HUDEP-2 (cell line): ENCODE measurements at regions not wholly inside any gene's neighbourhood (a gene's known extent, or its start where the extent isn't known, plus 50 kb on each side); places are given as distances from the start of the nearest gene placed in this dataset.
"Not testable (repeated sequence)": the region's sequence is repeated elsewhere in the genome, so short reads cannot be mapped to it uniquely, and the experiment has no call there.

ENCODE experiments used
- DNase-seq, 76 experiments: peaks; one replicate each; lab custom pipeline; 2025; ENCODE audit not compliant: unreplicated experiment in 76 of 76; lab: John Stamatoyannopoulos, UW

DNA sequence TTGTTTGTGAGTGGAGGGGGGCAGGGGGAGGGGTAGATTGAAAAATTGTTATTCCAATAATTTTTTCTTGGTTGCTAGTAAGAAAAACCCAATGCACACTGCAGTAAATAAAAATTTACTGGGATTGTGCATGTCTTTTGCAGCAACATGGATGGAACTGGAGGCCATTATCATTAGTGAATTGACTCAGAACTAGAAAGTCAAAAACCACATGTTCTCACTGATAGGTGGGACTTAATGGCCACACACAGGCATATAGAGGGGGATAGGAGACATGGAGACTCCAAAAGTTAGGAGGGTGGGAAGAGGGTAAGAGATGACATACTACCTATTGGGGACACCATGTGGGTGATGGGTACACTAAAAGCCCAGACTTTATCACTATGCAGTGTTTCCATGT lies 67.2 kb downstream of the BUB3 start:
- DNase-seq: no peak

DNA sequence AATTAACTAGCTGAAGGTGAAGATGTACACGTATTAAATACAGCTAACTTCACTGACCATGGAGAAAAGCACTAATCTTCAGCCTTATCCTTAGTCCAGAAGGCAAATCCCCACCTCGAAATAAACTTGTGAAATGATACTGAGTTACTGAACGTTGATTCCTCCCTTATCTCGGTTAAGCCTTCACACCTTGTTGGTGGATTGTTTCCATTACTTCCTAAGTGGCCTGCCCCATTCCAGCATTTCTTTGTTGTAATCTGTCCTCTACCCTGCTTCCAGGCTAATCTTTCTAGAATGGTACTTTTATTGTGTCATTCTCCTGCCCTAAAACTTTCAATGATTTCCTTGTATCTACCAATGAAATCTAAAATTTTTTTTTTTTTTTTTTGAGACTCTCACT lies 68.6 kb downstream of the BUB3 start:
- no peak for DNase-seq

DNA sequence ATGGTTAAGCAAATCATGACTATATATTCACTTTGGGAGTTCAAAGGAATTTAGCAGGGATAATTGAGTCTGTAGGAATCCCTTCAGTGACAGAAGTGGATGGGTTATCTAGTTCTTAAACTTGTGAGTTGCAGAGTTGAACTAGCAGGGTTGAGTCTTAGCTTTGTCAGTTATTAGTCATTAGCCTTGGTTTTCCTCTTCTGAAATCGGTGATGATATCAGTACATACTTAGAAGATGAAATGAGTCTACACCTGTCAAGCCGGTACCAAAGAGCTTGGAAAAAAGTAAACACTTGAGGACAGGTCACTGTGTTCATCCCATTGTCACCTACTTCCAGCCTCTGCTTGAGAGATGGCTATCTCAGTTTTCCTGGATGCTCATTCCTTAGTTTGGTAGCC lies 73.5 kb downstream of the BUB3 start:
- no peak for DNase-seq

DNA sequence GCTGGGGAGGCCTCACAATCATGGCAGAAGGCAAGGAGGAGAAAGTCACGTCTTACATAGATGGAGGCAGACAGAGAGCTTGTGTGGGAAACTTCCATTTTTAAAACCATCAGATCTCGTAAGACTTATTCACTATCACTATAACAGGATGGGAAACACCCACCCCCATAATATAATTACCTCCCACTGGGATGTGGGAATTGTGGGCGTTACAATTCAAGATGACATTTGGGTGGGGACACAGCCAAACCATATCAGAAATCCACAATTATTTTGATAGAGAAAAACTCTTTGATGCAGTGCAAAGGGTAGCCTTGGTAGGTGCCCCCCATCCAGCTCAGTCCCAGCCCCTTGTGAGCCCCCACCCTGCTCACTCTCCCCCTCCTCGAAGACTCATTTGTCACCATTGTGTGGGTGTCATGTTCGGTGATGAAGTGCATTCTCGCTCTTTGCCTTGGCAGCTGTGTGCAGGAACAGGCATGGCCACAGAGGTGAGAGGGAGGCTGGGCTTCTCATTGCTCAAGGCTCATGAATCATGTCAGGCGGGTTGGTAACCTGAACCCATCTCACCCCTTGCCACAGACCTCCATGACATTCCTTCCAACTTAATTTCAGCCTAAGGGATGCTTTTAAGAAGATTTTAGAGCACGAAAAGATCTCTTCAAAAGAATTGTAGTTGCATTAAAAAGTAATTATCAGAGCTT lies 75.9 kb downstream of the BUB3 start:
- no peak for DNase-seq

DNA sequence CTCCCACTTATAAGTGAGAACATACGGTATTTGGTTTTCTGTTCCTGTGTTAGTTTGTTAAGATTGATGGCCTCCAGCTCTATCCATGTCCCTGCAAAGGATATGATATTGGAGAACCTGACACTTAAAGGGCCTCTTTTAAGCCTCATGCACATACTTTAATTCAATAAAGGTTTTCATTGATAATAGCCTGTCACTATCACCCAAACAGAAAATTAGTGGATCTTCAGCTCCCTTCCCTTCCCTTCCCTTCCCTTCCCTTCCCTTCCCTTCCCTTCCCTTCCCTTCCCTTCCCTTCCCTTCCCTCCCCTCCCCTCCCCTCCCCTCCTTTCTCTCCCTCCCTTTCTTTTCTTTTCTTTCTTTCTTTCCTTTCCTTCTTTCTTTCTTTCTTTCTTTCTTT lies 78.7 kb downstream of the BUB3 start:
- DNase-seq: not testable (repeated sequence)

DNA sequence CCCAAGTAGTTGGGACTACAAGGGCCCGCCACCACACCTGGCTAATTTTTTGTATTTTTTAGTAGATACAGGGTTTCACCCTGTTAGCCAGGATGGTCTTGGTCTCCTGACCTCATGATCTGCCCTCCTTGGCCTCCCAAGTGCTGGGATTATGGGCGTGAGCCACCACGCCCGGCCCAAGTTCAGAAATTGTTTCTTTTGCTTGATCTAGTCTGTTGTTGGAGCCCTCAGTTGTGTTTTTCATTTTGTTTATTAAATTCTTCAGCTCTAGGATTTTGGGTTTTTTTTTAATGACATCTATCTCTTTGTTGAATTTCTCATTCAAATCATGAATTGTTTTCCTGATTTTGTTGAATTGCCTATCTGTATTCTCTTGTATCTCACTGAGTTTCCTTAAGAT lies 80.8 kb downstream of the BUB3 start:
- DNase-seq: not testable (repeated sequence)

DNA sequence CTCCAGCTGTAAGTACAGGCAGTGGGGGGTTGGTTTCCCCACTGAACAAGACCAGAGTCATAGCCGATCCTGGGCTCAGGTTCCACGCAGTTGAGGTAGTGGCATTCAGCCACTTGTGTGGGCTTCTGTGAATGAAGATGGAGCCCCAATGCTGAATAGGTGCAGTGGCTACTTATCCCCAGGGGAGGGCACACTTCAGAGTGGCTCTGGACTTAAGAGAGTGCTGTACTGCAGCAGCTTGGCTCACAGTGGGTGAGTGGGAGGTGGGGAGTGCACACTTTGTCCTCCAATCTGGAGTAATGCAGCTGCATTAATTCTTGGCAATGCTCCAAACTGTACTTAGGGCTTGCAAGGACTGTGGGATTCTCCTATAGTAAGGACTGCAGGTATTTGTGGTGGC lies 81.9 kb downstream of the BUB3 start:
- DNase-seq: peak in 1 of 76 experiments; percentile 8

DNA sequence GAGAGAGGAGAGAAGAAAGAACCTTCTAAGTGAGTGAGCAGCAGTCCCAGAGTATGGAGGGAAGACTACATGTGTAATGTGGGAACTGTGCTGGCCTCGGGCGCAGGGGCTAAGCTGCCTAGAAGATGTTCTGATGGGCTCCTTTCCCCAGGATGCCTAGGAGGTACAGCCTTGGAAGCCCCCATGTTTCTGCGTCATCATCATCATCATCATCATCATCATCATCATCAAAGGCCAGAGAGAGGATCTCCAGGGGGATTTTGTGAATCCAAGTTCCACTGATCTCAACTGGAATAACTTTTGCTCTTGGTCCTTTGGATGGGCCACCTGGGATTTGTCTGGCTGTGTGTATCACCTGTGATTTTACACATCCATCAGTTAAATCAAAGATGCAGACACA lies 86.0 kb downstream of the BUB3 start:
- DNase-seq: no peak

DNA sequence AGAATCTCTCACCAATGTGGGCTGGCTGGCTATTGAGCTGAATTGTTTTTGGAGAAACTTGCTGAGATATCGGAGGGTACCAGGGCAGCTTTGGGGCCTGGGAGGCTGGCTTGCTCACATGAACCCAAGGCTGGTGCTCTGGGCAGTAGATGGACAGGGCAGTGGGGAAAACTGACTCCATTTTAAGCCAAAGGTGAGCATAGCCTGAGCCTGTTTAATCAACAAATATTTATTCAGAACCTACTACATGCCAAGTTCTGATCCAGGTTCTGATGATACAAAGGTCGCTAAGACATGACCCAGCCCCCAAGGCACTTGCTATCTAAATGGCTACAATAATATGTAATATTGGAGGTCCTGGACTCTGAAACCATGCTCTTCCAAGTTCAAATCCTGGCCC lies 86.6 kb downstream of the BUB3 start:
- no peak for DNase-seq

DNA sequence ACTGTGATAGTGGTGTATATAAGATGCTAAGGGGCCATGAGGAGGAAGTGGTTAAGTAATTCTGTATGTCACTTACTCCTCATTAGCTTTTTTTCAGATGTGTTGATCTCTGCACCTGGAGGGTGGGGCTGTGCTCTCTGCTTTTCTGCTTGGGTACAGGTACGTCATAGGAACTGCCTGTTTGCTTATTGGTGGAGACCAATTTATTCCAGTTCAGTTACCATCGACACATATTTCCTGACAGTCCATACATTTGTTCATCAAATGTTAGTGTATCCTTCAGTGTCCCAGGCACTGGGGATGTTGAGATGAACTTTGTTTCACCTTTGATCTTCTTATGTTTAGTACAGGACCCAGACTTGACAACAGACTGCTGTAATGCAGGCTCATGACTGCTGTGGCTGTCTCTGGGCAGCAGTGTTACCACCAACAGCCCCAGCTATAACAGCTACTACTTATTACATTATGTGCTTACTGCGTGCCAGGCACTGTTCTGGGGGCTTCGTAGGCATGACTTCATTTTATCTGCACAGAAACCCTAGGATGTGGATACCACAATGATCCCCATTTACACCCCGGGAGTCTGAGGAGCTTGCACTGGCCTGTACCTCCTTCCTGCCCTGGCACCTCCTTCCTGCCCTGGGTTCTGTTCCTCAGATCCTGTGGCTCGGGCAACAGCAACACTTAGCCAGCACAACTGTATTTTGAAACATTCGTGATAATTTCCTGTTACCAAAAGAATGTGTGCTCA lies 87.4 kb downstream of the BUB3 start:
- DNase-seq: no peak

DNA sequence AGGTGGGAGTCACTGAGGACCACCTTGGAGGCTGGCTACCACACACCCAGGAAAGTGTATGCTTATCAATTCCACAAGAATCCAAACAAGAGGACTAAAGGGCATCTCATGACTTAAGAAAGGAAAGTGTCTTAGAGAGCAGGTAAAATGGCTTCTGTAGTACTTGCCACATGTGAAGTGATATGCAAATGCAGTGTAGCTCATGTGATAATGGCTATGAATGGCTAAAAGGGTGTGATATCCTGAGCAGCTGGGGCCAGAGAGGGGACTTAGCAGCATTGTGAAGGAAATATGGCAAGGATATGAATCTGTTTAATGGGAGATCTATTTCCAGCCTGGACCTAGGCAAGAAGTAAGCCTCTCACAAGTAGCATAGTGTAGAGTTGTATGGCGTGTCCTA lies 90.5 kb downstream of the BUB3 start:
- no peak for DNase-seq

DNA sequence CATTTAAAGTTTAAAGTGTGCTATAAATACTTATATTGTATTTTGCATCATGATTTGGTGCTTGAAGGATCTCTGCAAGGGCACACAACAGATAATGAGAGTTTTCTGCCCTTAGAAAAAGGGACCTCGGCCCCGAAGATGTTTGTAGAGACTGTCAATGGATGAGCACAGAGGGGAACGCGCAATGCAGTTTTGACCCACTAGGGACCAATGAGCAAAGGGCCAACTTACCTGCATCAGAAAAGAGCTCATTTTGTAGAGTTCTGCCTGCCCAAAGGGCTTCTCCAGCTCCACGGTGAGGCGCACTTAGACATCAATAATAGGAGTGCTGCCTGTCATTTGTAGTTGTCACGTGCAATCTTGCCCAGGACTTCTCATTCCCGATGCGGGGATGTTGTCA lies 91.1 kb downstream of the BUB3 start:
- DNase-seq: no peak

DNA sequence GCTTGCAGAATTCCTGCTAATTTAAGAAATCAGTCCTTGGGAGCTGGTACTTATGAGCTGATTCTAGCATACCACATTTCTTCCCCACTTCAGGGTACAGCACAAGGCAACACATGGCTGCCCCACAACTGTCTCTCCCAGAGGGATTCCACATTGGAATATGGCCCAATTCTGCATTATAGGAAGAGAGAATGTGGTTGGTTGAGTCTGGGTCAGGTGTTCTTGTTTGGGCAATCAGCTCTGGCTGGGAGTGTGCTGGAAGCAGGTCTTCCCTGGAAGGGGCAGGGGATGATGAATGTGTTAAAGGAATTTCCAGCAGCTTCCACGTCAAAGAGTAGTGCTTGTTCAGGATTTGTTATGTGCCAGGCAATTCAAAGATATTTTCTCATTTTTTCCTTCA lies 95.7 kb downstream of the BUB3 start:
- no peak for DNase-seq

DNA sequence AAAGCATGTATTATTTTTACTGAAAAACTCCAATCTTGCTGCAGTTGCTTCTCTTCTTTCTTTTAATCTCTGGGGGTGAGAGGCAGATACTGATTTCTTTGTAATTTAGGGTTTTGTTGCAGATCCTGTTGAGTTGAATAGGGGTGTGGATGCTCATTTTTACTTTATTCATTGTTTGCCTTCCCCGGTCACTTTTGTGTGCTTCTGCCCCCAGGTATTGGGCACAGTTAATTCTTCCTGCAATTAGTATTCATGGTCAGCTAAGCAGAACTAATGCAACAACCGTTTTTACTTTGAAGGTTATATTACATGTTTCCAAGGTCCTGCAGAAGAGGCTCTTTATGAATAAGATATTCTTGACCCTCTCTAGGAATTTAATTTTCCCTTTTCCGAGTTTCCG lies 96.4 kb downstream of the BUB3 start:
- no peak for DNase-seq

DNA sequence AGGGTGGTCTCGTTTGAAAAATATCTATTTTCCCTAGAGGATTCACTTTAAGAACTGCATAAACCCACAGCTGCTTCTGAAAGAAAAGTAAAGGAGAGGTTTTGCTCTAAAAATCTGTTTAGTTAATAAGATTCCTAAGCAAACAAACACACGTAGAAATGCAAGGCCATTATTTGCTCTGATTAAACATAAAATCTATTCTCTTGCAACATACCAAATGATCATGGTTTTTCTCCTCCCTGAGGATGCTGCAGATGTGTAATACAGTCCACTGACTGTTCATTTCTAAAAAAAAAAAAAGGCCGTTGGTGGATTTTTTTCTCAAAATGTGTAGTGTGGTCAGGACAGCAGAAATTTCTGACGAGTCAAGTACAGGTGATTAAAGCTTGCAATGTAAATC lies 98.6 kb downstream of the BUB3 start:
- DNase-seq: no peak

DNA sequence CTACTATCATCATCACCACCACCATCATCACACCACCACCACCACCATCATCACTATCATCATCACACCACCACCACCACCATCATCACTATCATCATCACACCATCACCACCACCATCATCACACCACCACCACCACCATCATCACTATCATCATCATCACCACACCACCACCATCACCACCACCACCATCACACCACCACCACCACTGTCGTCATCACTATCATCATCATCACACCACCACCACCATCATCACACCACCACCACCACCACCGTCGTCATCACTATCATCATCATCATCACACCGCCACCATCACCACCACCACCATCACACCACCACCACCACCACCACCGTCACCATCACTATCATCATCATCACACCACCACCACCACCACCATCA lies 100.1 kb downstream of the BUB3 start:
- not testable (repeated sequence) for DNase-seq

DNA sequence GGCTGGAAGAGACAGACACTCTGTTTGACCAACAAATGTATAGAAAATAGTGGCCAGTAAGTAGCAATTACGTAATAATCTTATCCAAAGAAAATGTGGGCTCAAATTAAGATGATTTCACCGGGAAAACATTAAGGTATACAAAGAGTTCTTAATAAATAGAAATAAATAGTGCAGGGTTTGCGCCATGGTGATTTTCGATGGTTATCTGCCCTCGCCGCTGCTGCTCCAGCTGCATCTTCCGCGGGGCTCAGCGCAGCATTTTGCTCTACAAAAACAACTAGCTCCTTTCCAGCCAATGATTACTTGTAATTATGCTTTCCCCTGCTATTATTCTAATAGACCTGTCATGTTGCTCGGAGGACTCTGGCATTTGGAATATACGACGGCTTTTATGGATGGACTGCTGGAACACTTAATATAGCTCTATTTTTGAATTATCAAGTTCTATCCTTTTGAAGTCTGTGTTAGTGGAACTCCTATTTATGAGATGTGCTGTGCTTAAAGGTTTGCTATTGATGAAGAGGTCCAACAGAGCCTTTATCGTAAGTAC lies 103.8 kb downstream of the BUB3 start:
- DNase-seq: no peak

DNA sequence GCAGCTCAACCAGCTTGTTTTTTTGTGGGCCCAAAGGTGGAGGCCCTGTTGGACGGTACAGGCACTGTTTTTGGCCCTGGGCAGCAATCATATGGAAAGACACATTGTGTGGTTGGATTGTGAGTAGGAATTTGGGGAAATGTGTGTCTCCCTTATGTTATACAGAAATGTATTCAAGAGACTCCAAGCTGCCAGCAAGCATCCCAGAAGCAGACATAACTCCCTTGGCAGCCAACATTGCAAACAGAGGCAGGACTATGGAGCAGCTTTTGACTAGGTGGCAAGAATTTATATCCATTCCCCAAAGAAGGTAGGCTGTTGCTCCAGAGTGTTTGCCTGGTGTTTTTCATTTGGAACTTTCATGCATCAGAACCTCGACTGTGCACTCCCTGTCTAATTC lies 104.9 kb downstream of the BUB3 start:
- DNase-seq: no peak

DNA sequence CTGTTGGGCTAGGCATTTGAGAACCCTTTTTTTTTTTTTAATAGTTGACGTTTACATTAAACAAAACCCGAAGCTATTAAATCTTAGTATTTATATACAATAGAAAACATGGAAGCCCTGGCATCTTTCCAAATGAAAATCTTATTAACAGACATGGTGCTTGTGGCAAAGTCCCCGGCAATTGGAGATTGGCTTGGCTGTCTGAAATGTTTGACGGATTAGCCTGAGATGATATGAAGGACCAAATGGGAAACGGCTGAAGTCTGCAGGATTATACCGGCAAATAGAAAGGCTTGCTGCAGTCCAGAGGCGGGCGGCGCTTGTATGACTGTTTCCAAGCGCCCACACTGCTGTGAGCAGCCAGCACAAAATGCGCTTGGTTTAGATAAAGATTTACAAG lies 105.6 kb downstream of the BUB3 start:
- DNase-seq: no peak

DNA sequence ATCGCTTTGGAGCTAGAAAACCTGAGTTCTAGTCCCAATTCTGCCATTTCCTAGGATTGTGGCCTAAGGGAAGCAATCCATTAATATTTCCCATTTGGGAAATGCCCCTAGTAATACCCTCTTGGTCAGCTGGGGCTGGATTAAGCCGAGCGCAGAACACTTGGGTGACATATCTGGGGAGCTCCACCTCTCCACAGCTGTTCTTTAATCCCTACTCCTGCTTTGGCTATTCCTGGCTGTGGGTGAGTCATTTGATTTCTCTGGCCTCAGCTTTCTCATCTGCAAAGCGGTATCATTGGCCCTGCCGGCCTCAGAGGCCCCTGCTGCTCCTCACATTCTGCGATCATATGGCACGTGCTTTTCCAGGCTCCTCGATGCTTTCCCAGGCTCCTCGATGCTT lies 108.3 kb downstream of the BUB3 start:
- no peak for DNase-seq

DNA sequence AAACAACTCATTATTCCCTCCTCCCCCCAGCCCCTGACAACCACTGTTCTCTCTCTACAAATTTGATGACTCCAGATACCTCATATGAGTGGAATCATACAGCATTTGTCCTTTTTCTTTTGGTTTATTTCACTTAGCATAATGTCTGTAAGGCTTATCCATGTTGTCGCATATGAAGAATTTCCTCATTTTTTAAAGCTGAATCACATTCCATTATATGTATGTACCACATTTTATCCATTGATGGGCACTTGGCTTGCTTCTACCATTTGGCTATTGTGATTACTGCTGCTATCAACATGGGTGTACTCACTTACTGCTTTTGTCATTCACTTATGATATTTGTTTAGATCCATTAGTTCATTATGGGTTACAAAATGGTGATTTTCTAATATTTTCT lies 112.8 kb downstream of the BUB3 start:
- DNase-seq: no peak

DNA sequence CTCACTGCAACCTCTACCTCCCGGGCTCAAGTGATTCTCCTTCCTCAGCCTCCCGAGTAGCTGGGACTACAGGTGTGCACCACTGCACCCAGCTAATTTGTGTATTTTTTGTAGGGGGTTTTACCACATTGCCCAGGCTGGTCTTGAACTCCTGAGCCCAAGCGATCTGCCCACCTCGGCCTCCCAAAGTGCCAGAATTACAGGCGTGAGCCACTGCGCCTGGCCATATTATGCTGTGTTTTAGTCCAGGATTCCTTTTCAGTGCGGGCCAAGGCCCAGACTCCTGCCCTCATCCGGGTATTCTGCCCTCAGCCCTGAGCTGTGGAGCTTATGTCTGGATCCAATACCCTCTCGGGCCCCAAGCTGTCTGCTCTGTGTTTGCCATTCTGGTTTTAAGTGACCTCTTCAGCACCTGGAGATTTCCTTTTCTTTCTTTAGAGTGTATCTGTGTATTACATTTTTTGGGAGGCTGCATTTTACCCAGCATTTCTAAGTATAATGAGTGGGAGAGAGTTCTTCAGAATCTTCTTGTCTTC lies 114.9 kb downstream of the BUB3 start:
- DNase-seq: no peak
